HG02759 (cell line): ENCODE measurements at regions not wholly inside any gene's neighbourhood (a gene's known extent, or its start where the extent isn't known, plus 50 kb on each side); places are given as distances from the start of the nearest gene placed in this dataset.
"Not testable (repeated sequence)": the region's sequence is repeated elsewhere in the genome, so short reads cannot be mapped to it uniquely, and the experiment has no call there.

Source experiments
- ATAC-seq: cut with Tn5 transposase; IDR thresholded peaks from one replicate; pipeline ENCODE4 v1.9.1; 2021; ENCODE audit warnings: mild to moderate bottlenecking, moderate library complexity; ENCODE audit not compliant: unreplicated experiment

GRCh38 chr5:159576902-159577301 lies 246.6 kb upstream of the IL12B start:
- ATAC-seq = no peak

GRCh38 chr5:159581502-159582249 lies 251.4 kb upstream of the IL12B start:
- no peak for ATAC-seq

GRCh38 chr5:159582756-159583541 lies 252.7 kb upstream of the IL12B start:
- ATAC-seq = no peak

- ATAC-seq = no peak
Measured at GRCh38 chr5:159586921-159587320, 256.6 kb upstream of the IL12B start.

GRCh38 chr5:159588941-159589340 lies 258.7 kb upstream of the IL12B start:
- no peak for ATAC-seq

GRCh38 chr5:159593518-159594073 lies 263.3 kb upstream of the IL12B start:
- no peak for ATAC-seq

- not testable (repeated sequence) for ATAC-seq
Measured at GRCh38 chr5:159595561-159595960, 265.3 kb upstream of the IL12B start.

GRCh38 chr5:159601216-159601615 lies 270.9 kb upstream of the IL12B start:
- ATAC-seq = no peak

- ATAC-seq = no peak
Measured at GRCh38 chr5:159602434-159602833, 272.1 kb upstream of the IL12B start.

GRCh38 chr5:159605585-159605984 lies 275.3 kb upstream of the IL12B start:
- ATAC-seq = no peak

- ATAC-seq = no peak
Measured at GRCh38 chr5:159609359-159609758, 279.1 kb upstream of the IL12B start.

GRCh38 chr5:159610966-159611579 lies 280.8 kb upstream of the IL12B start:
- no peak for ATAC-seq

- ATAC-seq = no peak
Measured at GRCh38 chr5:159616952-159617351, 286.7 kb upstream of the IL12B start.

GRCh38 chr5:159619826-159620225 lies 289.5 kb upstream of the IL12B start:
- no peak for ATAC-seq

GRCh38 chr5:159620853-159621540 lies 290.7 kb upstream of the IL12B start:
- no peak for ATAC-seq

GRCh38 chr5:159628703-159629102 lies 287.6 kb upstream of the ADRA1B start:
- no peak for ATAC-seq

GRCh38 chr5:159629158-159629557 lies 287.1 kb upstream of the ADRA1B start:
- no peak for ATAC-seq

- no peak for ATAC-seq
Measured at GRCh38 chr5:159630545-159630944, 285.7 kb upstream of the ADRA1B start.

- ATAC-seq = no peak
Measured at GRCh38 chr5:159631001-159631400, 285.3 kb upstream of the ADRA1B start.

GRCh38 chr5:159632866-159633265 lies 283.4 kb upstream of the ADRA1B start:
- ATAC-seq = no peak

- ATAC-seq = no peak
Measured at GRCh38 chr5:159638481-159638880, 277.8 kb upstream of the ADRA1B start.
